IMR-90 (cell line): ENCODE measurements at regions not wholly inside any gene's neighbourhood (a gene's known extent, or its start where the extent isn't known, plus 50 kb on each side); places are given as distances from the start of the nearest gene placed in this dataset.

Experiments
- ATAC-seq: fragments of 200-7000 bp; cut with Tn5 transposase; 2 replicates; pipeline ENCODE4 v1.9.1; 2020; ENCODE audit warnings: low read depth, mild to moderate bottlenecking, moderate library complexity
- BruUV-seq: library from RNA; stranded (reverse); fragments of 400-500 nt; replicated peaks from 2 replicates; lab custom pipeline; 2021; lab: Mats Ljungman, UMichigan
- CTCF ChIA-PET: fragments of 300-600 bp; formaldehyde crosslinking; extraction: SDS; loops from one replicate; lab custom pipeline; 2021; ENCODE audit warnings: antibody characterized with exemption; lab: Yijun Ruan, JAX
- POLR2A ChIA-PET: fragments of 300-600 bp; sonication (Branson Sonifier 250); formaldehyde crosslinking; loops from one replicate; lab custom pipeline; 2022; ENCODE audit warnings: antibody characterized with exemption; ENCODE audit not compliant: unreplicated experiment; lab: Charles Lee
- DNase-seq: peaks from one replicate; pipeline ENCODE4 v3.0.0; 2013
- H2AFZ ChIP-seq: replicated peaks from 2 replicates; pipeline ENCODE3; 2013; ENCODE audit warnings: low read length, mild to moderate bottlenecking; ENCODE audit not compliant: poor library complexity
- H2AK5ac ChIP-seq: 2 replicates; pipeline ENCODE4 v1.6.1; 2013; ENCODE audit warnings: low read depth, low read length, inconsistent platforms
- H2AK9ac ChIP-seq: replicated peaks from 2 replicates; pipeline ENCODE3; 2013; ENCODE audit warnings: mild to moderate bottlenecking, low read depth, low read length, moderate library complexity; ENCODE audit not compliant: poor library complexity
- H2BK120ac ChIP-seq: 2 replicates; pipeline ENCODE4 v1.6.1; 2013; ENCODE audit warnings: low read depth, low read length, inconsistent platforms
- H2BK15ac ChIP-seq: 3 replicates; pipeline ENCODE4 v1.6.1; 2013; ENCODE audit warnings: low read depth, low read length, inconsistent platforms
- H2BK20ac ChIP-seq: 2 replicates; pipeline ENCODE4 v1.6.1; 2013; ENCODE audit warnings: low read depth, mild to moderate bottlenecking, inconsistent platforms, low read length, moderate library complexity
- H2BK5ac ChIP-seq: 2 replicates; pipeline ENCODE4 v1.6.1; 2013; ENCODE audit warnings: mild to moderate bottlenecking, low read depth, low read length, inconsistent platforms; ENCODE audit not compliant: poor library complexity, severe bottlenecking
- H3K14ac ChIP-seq: replicated peaks from 2 replicates; pipeline ENCODE4 v1.6.1; 2013; ENCODE audit warnings: low read depth, low read length, inconsistent platforms
- H3K18ac ChIP-seq: 2 replicates; pipeline ENCODE4 v1.6.1; 2013; ENCODE audit warnings: low read depth, low read length, control low read depth
- H3K23ac ChIP-seq: 2 replicates; pipeline ENCODE4 v1.6.1; 2013; ENCODE audit warnings: low read depth, low read length, inconsistent platforms
- H3K27ac ChIP-seq: 2 replicates; pipeline ENCODE4 v1.5.1; 2013; ENCODE audit warnings: mild to moderate bottlenecking, control low read depth, low read length; ENCODE audit not compliant: insufficient read depth
- H3K27me3 ChIP-seq: 2 replicates; pipeline ENCODE4 v1.6.1; 2013; ENCODE audit warnings: low read length; ENCODE audit not compliant: control insufficient read depth, insufficient read depth
- H3K36me3 ChIP-seq: 2 replicates; pipeline ENCODE4 v1.6.1; 2013; ENCODE audit warnings: low read length, mixed read lengths; ENCODE audit not compliant: control insufficient read depth, insufficient read depth
- H3K4ac ChIP-seq: 2 replicates; pipeline ENCODE4 v1.6.1; 2013; ENCODE audit warnings: low read depth, low read length, inconsistent platforms
- H3K4me1 ChIP-seq: 2 replicates; pipeline ENCODE4 v1.6.1; 2013; ENCODE audit warnings: low read length, mixed read lengths; ENCODE audit not compliant: control insufficient read depth, insufficient read depth
- H3K4me2 ChIP-seq: 2 replicates; pipeline ENCODE4 v1.6.1; 2013; ENCODE audit warnings: low read depth, mild to moderate bottlenecking, control low read depth, low read length, moderate library complexity
- H3K4me3 ChIP-seq: 2 replicates; pipeline ENCODE4 v1.5.1; 2013; ENCODE audit warnings: low read depth, mild to moderate bottlenecking, control low read depth, low read length, moderate library complexity; ENCODE audit not compliant: insufficient read depth
- H3K56ac ChIP-seq: 2 replicates; pipeline ENCODE4 v1.6.1; 2013; ENCODE audit warnings: low read length, inconsistent platforms; ENCODE audit not compliant: insufficient read depth; ENCODE audit errors: extremely low read depth
- H3K79me1 ChIP-seq, 2 experiments: 2 replicates each; pipeline ENCODE4 v1.6.1; 2013; ENCODE audit warnings: low read length in 2 of 2, inconsistent platforms in 1 of 2, low read depth in 1 of 2
- H3K9ac ChIP-seq: 2 replicates; pipeline ENCODE4 v1.6.1; 2013; ENCODE audit warnings: low read depth, low read length, control low read depth
- H3K9me1 ChIP-seq: 2 replicates; pipeline ENCODE4 v1.6.1; 2013; ENCODE audit warnings: low read length, inconsistent platforms; ENCODE audit not compliant: insufficient read depth
- H3K9me3 ChIP-seq: 2 replicates; pipeline ENCODE4 v1.6.1; 2013; ENCODE audit warnings: low read length; ENCODE audit not compliant: control insufficient read depth, insufficient read depth
- H4K20me1 ChIP-seq: 2 replicates; pipeline ENCODE4 v1.6.1; 2013; ENCODE audit warnings: low read length, inconsistent platforms; ENCODE audit not compliant: insufficient read depth
- H4K5ac ChIP-seq: 2 replicates; pipeline ENCODE4 v1.6.1; 2013; ENCODE audit warnings: mild to moderate bottlenecking, low read depth, low read length, control low read depth
- H4K8ac ChIP-seq, 2 experiments: 2 replicates each; pipeline ENCODE4 v1.6.1; 2013; ENCODE audit warnings: low read depth in 2 of 2, low read length in 2 of 2, control low read depth in 1 of 2, inconsistent platforms in 1 of 2
- H4K91ac ChIP-seq: 2 replicates; pipeline ENCODE4 v1.6.1; 2013; ENCODE audit warnings: low read depth, low read length, inconsistent platforms; ENCODE audit not compliant: insufficient read depth
- BHLHE40 ChIP-seq: fragments of 150-350 bp; IDR thresholded peaks from 2 replicates; pipeline ENCODE4 v1.6.1; 2016; ENCODE audit warnings: mild to moderate bottlenecking, low read depth, low read length
- CEBPB ChIP-seq: IDR thresholded peaks from 2 replicates; pipeline ENCODE4 v1.6.1; 2012; ENCODE audit warnings: low read depth, low read length, improper control_type of control experiment
- MAFK ChIP-seq: IDR thresholded peaks from 2 replicates; pipeline ENCODE4 v1.6.1; 2012; ENCODE audit warnings: low read depth, low read length, improper control_type of control experiment
- NFE2L2 ChIP-seq: fragments of 150-350 bp; IDR thresholded peaks from 2 replicates; pipeline ENCODE4 v1.6.1; 2016; ENCODE audit warnings: low read depth, mild to moderate bottlenecking, low read length
- WGBS, 2 experiments: methylation state at CpG; one replicate each; pipeline versions ENCODE4 v1.1.5 to v1.1.7; 2013; ENCODE audit warnings: missing lambda C conversion rate in 2 of 2; ENCODE audit not compliant: insufficient read length in 1 of 2; ENCODE audit errors: extremely low coverage in 2 of 2; 5-methylcytosine and 5-hydroxymethylcytosine counted together
- dilution Hi-C: fragments of 300-500 bp; cut with HindIII; formaldehyde crosslinking; loops from one replicate; pipeline ENCODE4 v1.14.3; 2018; ENCODE audit warnings: low sequenced_read_pairs; ENCODE audit not compliant: unreplicated experiment
- in situ Hi-C: fragments of 300-500 bp; cut with MboI; formaldehyde crosslinking; loops from 3 replicates; pipeline ENCODE4 v1.14.3; 2019; ENCODE audit warnings: low sequenced_read_pairs, inconsistent platforms, mixed read lengths
- intact Hi-C: fragments of 100-400 bp; cut with micrococcal nuclease; formaldehyde crosslinking; loops from 2 replicates; pipeline ENCODE4 v1.10.0; 2022

GRCh38 chr11:27926981-27927481 is 180.9 kb downstream of the KIF18A start:
- CTCF ChIA-PET = interaction anchor here (0.8 kb wide), 1 partner anchor 210 kb away, joined by 3 read pairs; no protein-coding TSS in a partner anchor
- no peaks in the 10 kb centered on the region for H3K27me3 ChIP-seq
- no peak overlapping the region for H2AK9ac ChIP-seq
- H3K9ac ChIP-seq = no peak overlapping the region
- no peaks in the 10 kb centered on the region for H3K36me3 ChIP-seq
- H2BK120ac ChIP-seq = peak overlapping the region; percentile 95
- H4K20me1 ChIP-seq = no peaks in the 10 kb centered on the region
- no peak overlapping the region for H3K4me3 ChIP-seq
- peaks cover 8% of the 10 kb centered on the region for H3K4me1 ChIP-seq
- WGBS, 2 experiments = no CpG with 5 or more reads among the region's 4 CpGs
- intact Hi-C loops (no loop called here), dilution Hi-C loops (no loop called here), in situ Hi-C loops (no loop called here)
- peak overlapping the region; percentile 99 for H2BK5ac ChIP-seq
- TF ChIP-seq BHLHE40 (no peak), CEBPB (peak; percentile 40; the same call in 1 of the 2 replicates), MAFK (peak; percentile 55; the same call in 1 of the 2 replicates), NFE2L2 (peak; percentile 68)
- DNase-seq (peak; percentile 88), ATAC-seq (peak; percentile 91)
- peak overlapping the region; percentile 97 for H3K18ac ChIP-seq
- peak overlapping the region; percentile 87 for H3K4ac ChIP-seq
- H2BK15ac ChIP-seq = peak overlapping the region; percentile 92
- peak overlapping the region; percentile 68 for H3K23ac ChIP-seq
- peak overlapping the region; percentile 38 to 95 for H4K8ac ChIP-seq
- H2AFZ ChIP-seq = peak overlapping the region; percentile 82
- peaks cover 2% of the 10 kb centered on the region for H3K9me1 ChIP-seq
- H4K5ac ChIP-seq = peak overlapping the region; percentile 91
- H4K91ac ChIP-seq = peak overlapping the region; percentile 87
- peak overlapping the region; percentile 84 for H3K14ac ChIP-seq
- H3K4me2 ChIP-seq = peak overlapping the region; percentile 53; the same call in 1 of the 2 replicates
- H3K9me3 ChIP-seq = no peaks in the 10 kb centered on the region
- peak overlapping the region; percentile 68; the same call in 1 of the 2 replicates for H3K56ac ChIP-seq
- H3K27ac ChIP-seq = peak overlapping the region; percentile 85
- BruUV-seq = no TSS peak
- H2AK5ac ChIP-seq = peak overlapping the region; percentile 89
- peaks cover 3% of the 10 kb centered on the region in 2 experiments; a peak in 3 of 4 replicates for H3K79me1 ChIP-seq
- POLR2A ChIA-PET = interaction anchor here (0.5 to 0.7 kb wide), 2 partner anchors 228 to 977 kb away, joined by 3 read pairs; no protein-coding TSS in a partner anchor
- H2BK20ac ChIP-seq = peak overlapping the region; percentile 98
